ENCODE measurements at regions not wholly inside any gene's neighbourhood (a gene's known extent, or its start where the extent isn't known, plus 50 kb on each side); places are given as distances from the start of the nearest gene placed in this dataset.

- Histone ChIP-seq H3K27me3 (ENCODE audit: control insufficient read depth, insufficient read depth, low read length) (no peaks in the 10 kb centered on the region), H3K4me3 (ENCODE audit: low read depth, low read length) (no peak overlapping the region), H3K36me3 (ENCODE audit: control insufficient read depth, insufficient read depth, low read length) (no peaks in the 10 kb centered on the region)
- DNase-seq (ENCODE audit: low read depth), result no peak
- ChIA-PET CTCF (interaction anchor here (1.2 kb wide), 1 partner anchor 10 kb away, joined by 3 read pairs; no protein-coding TSS in a partner anchor), POLR2A (interaction anchor here (0.6 kb wide), 1 partner anchor 1376 kb away, joined by 6 read pairs; no protein-coding TSS in a partner anchor)
- no peak for TF ChIP-seq CTCF (IDR thresholded peaks at IDR 0.05; ENCODE audit: insufficient read depth, low read depth, low read length)
Measured at GRCh38 chrX:39956803-39957394, 140.9 kb downstream of the BCOR start.

GRCh38 chrX:39957816-39958566, 139.8 kb downstream of the BCOR start:
- H3K4me3 ChIP-seq (ENCODE audit: low read depth, low read length), result no peak overlapping the region
- DNase-seq (ENCODE audit: low read depth), result no peak
- H3K36me3 ChIP-seq (ENCODE audit: control insufficient read depth, insufficient read depth, low read length), result no peaks in the 10 kb centered on the region
- TF ChIP-seq CTCF (IDR thresholded peaks at IDR 0.05; ENCODE audit: insufficient read depth, low read depth, low read length), result no peak
- POLR2A ChIA-PET, result interaction anchor here (0.6 kb wide), 1 partner anchor 1375 kb away, joined by 6 read pairs; no protein-coding TSS in a partner anchor
- no peaks in the 10 kb centered on the region for H3K27me3 ChIP-seq (ENCODE audit: control insufficient read depth, insufficient read depth, low read length)
- CTCF ChIA-PET, result no interaction called here

DNA sequence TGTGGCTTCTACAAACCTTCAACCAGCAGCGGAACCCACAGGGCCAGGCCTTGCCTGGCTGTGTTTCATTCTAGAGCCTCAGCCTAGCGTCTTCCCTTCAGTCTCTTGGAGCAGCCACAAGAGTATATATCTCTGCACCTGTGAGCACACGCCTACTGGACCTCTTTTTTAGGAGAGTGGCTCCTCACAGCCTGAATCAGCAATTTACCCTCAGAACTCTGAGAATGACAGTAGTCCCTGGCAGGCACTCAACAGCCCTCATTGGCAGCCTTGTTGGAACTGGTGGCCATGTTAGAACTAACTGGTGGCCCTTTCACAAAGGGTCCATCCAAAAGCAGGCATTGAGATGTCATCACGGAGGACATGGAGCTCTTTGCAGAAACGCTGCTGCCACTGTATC, 138.9 kb downstream of the BCOR start:
- ChIA-PET CTCF (no interaction called here), POLR2A (no interaction called here)
- Histone ChIP-seq H3K4me3 (ENCODE audit: low read depth, low read length) (no peak overlapping the region), H3K27me3 (ENCODE audit: control insufficient read depth, insufficient read depth, low read length) (no peaks in the 10 kb centered on the region), H3K36me3 (ENCODE audit: control insufficient read depth, insufficient read depth, low read length) (no peaks in the 10 kb centered on the region)
- TF ChIP-seq CTCF (IDR thresholded peaks at IDR 0.05; ENCODE audit: insufficient read depth, low read depth, low read length), result no peak
- no peak for DNase-seq (ENCODE audit: low read depth)

GRCh38 chrX:39960219-39960618, 137.5 kb downstream of the BCOR start:
- TF ChIP-seq CTCF (IDR thresholded peaks at IDR 0.05; ENCODE audit: insufficient read depth, low read depth, low read length), result no peak
- ChIA-PET CTCF (no interaction called here), POLR2A (no interaction called here)
- DNase-seq (ENCODE audit: low read depth), result no peak
- no peak overlapping the region for H3K4me3 ChIP-seq (ENCODE audit: low read depth, low read length)
- no peaks in the 10 kb centered on the region for H3K27me3 ChIP-seq (ENCODE audit: control insufficient read depth, insufficient read depth, low read length)
- no peaks in the 10 kb centered on the region for H3K36me3 ChIP-seq (ENCODE audit: control insufficient read depth, insufficient read depth, low read length)

DNA sequence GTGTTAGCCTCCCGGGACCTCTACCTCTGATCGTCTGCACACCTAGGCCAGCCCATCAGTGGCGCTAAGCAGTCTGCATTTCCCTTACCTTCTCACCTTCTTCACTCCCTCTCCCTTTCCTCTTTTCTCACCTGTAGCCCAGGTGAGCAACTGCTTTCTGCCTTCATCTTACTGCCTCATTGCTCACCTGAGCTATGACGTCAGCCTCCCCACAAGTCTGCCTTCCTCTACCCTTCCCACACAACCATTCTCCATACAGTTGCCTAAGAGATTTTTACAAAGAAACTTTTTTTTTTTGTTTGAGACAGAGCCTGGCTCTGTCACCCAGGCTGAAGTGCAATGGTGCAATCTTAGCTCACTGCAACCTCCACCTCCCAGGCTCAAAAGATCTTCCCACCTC, 136.3 kb downstream of the BCOR start:
- Histone ChIP-seq H3K27me3 (ENCODE audit: control insufficient read depth, insufficient read depth, low read length) (no peaks in the 10 kb centered on the region), H3K36me3 (ENCODE audit: control insufficient read depth, insufficient read depth, low read length) (no peaks in the 10 kb centered on the region), H3K4me3 (ENCODE audit: low read depth, low read length) (no peak overlapping the region)
- ChIA-PET CTCF (interaction anchor here (0.7 kb wide), 1 partner anchor 22 kb away, joined by 4 read pairs; no protein-coding TSS in a partner anchor), POLR2A (no interaction called here)
- no peak for TF ChIP-seq CTCF (IDR thresholded peaks at IDR 0.05; ENCODE audit: insufficient read depth, low read depth, low read length)
- DNase-seq (ENCODE audit: low read depth), result no peak

All from BJ (cell line).